Esophagus squamous epithelium (tissue), 4 donors: ENCODE measurements at regions not wholly inside any gene's neighbourhood (a gene's known extent, or its start where the extent isn't known, plus 50 kb on each side); places are given as distances from the start of the nearest gene placed in this dataset.

ENCODE experiments used
- CTCF ChIP-seq, 6 experiments: fragments of 450-650 bp in 4 of 6; fragments of 200-600 bp in 2 of 6; sonication (generic) in 2 of 6; IDR thresholded peaks; one replicate each; pipeline ENCODE4 v1.5.1; 2016 to 2019; ENCODE audit warnings: antibody characterized with exemption in 6 of 6, mild to moderate bottlenecking in 4 of 6, moderate library complexity in 4 of 6
- POLR2A ChIP-seq, 4 donors: fragments of 450-650 bp; IDR thresholded peaks; one replicate each; pipeline ENCODE4 v1.6.1; 2017; ENCODE audit warnings: antibody characterized with exemption in 4 of 4, mild to moderate bottlenecking in 4 of 4, moderate library complexity in 3 of 4

DNA sequence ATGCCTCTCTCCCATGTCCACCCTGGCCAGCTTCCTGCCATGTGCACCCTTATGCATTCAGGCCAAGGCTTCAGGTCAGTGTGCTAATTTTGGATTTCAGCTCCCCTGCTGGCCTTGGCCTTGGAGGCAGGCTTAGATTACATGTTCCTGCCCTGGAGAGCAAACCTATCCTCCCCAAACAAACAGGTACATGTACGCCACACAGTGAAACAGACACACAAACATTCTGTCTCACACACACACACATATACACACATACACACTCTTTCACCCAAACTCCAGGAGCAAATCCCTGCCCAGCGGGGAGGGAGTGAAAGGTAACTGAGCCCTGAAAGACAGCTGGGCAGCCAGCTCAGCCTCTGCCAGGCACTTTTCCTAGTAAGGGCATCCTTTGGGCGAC, 62.7 kb upstream of the ARHGAP36 start:
- TF ChIP-seq CTCF (IDR thresholded peaks at IDR 0.05) (no peak), POLR2A (IDR thresholded peaks at IDR 0.05) (no peak)
